Chondrocyte (in vitro differentiated cells): ENCODE measurements at regions not wholly inside any gene's neighbourhood (a gene's known extent, or its start where the extent isn't known, plus 50 kb on each side); places are given as distances from the start of the nearest gene placed in this dataset.

Experiments used
- DNase-seq: peaks from one replicate; pipeline ENCODE4 v3.0.0; 2021; ENCODE audit warnings: mixed read lengths, low spot score
- H3K27ac Mint-ChIP-seq: one replicate; pipeline ENCODE4 v1.8.0; 2021; ENCODE audit warnings: mild to moderate bottlenecking, moderate library complexity, mixed read lengths; ENCODE audit not compliant: unreplicated experiment
- H3K27me3 Mint-ChIP-seq: 2 replicates; pipeline ENCODE4 v1.8.0; 2021; ENCODE audit warnings: low read depth, mixed read lengths
- H3K36me3 Mint-ChIP-seq: 2 replicates; pipeline ENCODE4 v1.8.0; 2021; ENCODE audit warnings: low read depth, mixed read lengths
- H3K4me1 Mint-ChIP-seq: 2 replicates; pipeline ENCODE4 v1.8.0; 2021; ENCODE audit warnings: low read depth, mild to moderate bottlenecking, mixed read lengths
- H3K4me3 Mint-ChIP-seq: one replicate; pipeline ENCODE4 v1.8.0; 2021; ENCODE audit warnings: mild to moderate bottlenecking, moderate library complexity, mixed read lengths; ENCODE audit not compliant: unreplicated experiment
- H3K9me3 Mint-ChIP-seq: 2 replicates; pipeline ENCODE4 v1.8.0; 2021; ENCODE audit warnings: low read depth, mixed read lengths
- TF ChIP-seq, protein P1 (sequence below): fragments of 200-600 bp; sonication (generic); IDR thresholded peaks from 2 replicates; pipeline ENCODE4 v1.5.0; 2021; ENCODE audit warnings: antibody characterized with exemption, mild to moderate bottlenecking, moderate library complexity

DNA sequence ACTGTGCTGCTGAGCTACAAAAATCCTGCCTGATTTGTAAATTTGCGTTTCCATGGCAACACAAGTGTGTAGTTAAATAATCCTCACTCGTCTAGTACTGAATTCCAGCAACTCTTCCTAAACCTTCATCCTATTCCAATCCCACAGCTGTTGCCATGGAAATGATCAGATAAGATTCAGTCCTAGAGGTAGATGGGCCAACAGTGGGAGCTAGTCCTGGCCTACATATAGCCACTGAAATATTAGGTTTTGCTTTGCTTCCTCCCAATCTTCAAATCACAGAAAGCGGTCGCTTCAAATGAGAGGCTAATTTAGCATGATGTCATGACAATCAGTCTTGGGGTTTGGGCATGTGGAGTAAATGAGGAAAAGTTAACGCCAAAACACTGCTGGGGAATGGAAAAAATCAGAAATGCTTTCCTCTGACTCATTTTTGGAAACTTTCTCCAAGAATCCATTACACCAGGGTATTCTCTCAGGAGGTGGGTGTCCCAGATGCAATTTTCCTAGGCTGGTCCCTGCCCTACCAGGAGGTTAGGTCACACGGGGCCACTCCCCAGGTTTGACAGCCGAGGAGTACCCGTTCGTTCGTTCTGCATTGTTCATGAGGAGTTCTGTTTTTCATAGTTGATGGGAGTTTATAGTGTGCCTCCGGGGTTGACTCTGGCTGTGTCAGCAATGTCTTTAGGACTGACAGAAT is 159.2 kb upstream of the SLCO3A1 start:
- DNase-seq = no peak
- Mint-ChIP-seq H3K27ac (no peak overlapping the region), H3K27me3 (no peaks in the 10 kb centered on the region), H3K4me1 (no peaks in the 10 kb centered on the region), H3K36me3 (no peaks in the 10 kb centered on the region), H3K4me3 (no peak overlapping the region), H3K9me3 (no peaks in the 10 kb centered on the region)
- TF ChIP-seq, protein P1, sequence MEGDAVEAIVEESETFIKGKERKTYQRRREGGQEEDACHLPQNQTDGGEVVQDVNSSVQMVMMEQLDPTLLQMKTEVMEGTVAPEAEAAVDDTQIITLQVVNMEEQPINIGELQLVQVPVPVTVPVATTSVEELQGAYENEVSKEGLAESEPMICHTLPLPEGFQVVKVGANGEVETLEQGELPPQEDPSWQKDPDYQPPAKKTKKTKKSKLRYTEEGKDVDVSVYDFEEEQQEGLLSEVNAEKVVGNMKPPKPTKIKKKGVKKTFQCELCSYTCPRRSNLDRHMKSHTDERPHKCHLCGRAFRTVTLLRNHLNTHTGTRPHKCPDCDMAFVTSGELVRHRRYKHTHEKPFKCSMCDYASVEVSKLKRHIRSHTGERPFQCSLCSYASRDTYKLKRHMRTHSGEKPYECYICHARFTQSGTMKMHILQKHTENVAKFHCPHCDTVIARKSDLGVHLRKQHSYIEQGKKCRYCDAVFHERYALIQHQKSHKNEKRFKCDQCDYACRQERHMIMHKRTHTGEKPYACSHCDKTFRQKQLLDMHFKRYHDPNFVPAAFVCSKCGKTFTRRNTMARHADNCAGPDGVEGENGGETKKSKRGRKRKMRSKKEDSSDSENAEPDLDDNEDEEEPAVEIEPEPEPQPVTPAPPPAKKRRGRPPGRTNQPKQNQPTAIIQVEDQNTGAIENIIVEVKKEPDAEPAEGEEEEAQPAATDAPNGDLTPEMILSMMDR = no peak

DNA sequence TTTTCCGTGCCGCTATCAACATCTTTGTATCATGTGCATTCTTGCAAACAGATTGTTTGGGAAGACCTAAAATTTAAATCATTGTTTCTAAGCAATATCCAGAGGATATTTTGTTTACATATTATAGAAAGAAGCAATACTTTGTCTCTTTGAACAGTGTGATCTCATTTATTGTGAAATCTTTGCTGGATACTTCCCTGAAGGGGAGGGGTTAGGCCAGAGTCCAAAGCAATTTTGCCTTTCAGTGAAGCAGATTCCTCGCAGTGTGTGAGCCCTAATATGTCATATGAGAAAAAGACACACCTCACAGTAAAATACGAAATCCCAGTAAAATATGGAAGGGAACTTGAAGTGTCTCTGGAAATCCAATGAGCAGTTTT is 158.7 kb upstream of the SLCO3A1 start:
- no peak for DNase-seq
- Mint-ChIP-seq H3K27ac (no peak overlapping the region), H3K9me3 (no peaks in the 10 kb centered on the region), H3K4me1 (no peaks in the 10 kb centered on the region), H3K27me3 (no peaks in the 10 kb centered on the region), H3K4me3 (no peak overlapping the region), H3K36me3 (no peaks in the 10 kb centered on the region)
- TF ChIP-seq, protein P1 = no peak

DNA sequence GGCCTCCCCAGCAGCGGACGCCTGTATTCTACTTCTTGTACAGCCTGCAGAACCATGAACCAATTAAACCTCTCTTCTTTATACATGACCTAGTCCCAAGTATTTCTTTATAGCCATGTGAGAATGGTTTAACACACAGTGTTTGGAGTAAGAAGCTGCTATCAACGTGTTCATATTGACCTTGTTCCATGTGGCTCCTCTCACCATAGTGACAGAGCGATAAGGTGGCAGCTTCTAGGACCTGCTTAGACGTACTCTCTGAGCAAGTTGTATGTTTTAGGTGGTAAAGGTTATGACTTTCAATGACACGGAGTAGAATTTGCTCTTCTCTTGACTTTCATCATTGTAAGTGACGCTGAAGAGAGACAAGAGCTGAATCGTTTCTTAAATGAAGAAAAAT is 157.7 kb upstream of the SLCO3A1 start:
- TF ChIP-seq, protein P1 = no peak
- H3K27ac Mint-ChIP-seq = no peak overlapping the region
- H3K27me3 Mint-ChIP-seq = no peaks in the 10 kb centered on the region
- no peaks in the 10 kb centered on the region for H3K36me3 Mint-ChIP-seq
- no peaks in the 10 kb centered on the region for H3K4me1 Mint-ChIP-seq
- H3K4me3 Mint-ChIP-seq = no peak overlapping the region
- no peaks in the 10 kb centered on the region for H3K9me3 Mint-ChIP-seq
- no peak for DNase-seq

DNA sequence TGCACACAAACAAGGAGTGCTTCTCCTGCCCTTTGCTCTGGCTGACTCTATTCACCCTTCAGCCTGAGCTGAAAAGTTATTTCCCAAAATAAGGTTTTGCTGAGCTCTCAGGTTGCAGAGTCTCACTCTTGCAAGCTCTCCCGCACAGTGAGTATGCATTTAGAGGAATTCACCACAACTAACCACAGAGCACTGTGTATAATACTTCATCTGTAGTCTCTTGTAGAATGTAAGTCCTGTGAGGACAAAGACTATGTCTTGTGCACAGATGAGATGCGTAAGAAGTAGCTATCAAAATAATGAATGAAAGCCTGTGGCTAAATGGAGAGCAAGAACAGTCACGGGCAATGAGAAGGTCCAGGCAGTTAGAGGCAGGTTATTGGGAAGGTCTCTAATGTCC is 156.5 kb upstream of the SLCO3A1 start:
- no peaks in the 10 kb centered on the region for H3K4me1 Mint-ChIP-seq
- no peak overlapping the region for H3K4me3 Mint-ChIP-seq
- H3K9me3 Mint-ChIP-seq = no peaks in the 10 kb centered on the region
- H3K27me3 Mint-ChIP-seq = no peaks in the 10 kb centered on the region
- TF ChIP-seq, protein P1 = no peak
- no peak for DNase-seq
- H3K27ac Mint-ChIP-seq = no peak overlapping the region
- no peaks in the 10 kb centered on the region for H3K36me3 Mint-ChIP-seq

DNA sequence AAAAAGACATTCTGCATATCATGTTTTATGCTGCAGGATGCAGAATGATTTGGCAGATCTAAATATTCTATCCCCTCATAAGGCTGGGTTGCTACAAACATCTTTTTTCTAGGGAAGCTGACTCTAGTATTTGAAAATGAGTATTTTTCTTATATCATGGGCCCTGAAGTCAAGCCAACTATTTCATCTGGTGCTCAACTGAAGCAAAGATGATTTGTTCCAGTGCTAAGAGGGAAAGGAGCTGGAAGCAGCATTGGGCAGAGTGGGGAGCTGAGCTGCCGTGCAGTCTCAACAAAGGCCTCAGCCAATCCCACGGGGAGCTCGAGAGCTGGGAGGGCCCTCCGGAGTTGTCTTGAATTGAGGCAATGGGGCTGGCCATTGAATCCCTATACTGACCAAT is 155.3 kb upstream of the SLCO3A1 start:
- TF ChIP-seq, protein P1 = no peak
- H3K36me3 Mint-ChIP-seq = no peaks in the 10 kb centered on the region
- H3K9me3 Mint-ChIP-seq = no peaks in the 10 kb centered on the region

More for the DNA sequence above, 155.3 kb upstream of the SLCO3A1 start:
- H3K4me3 Mint-ChIP-seq = no peak overlapping the region
- H3K27ac Mint-ChIP-seq = no peak overlapping the region
- DNase-seq = no peak
- H3K27me3 Mint-ChIP-seq = peaks cover 5% of the 10 kb centered on the region
- no peaks in the 10 kb centered on the region for H3K4me1 Mint-ChIP-seq
